H9 (cell line): ENCODE measurements at regions not wholly inside any gene's neighbourhood (a gene's known extent, or its start where the extent isn't known, plus 50 kb on each side); places are given as distances from the start of the nearest gene placed in this dataset.

ENCODE experiments used
- DNase-seq: peaks from one replicate; pipeline ENCODE4 v3.0.0-alpha.2; 2017
- H2AFZ ChIP-seq: one replicate; pipeline ENCODE4 v1.6.1; 2013; ENCODE audit warnings: mild to moderate bottlenecking, low read length, control low read depth, moderate library complexity
- H2AK5ac ChIP-seq: 2 replicates; pipeline ENCODE4 v1.6.1; 2013; ENCODE audit warnings: low read length, control low read depth, mixed read lengths; ENCODE audit not compliant: insufficient read length
- H2BK120ac ChIP-seq: one replicate; pipeline ENCODE4 v1.6.1; 2013; ENCODE audit warnings: low read depth, mild to moderate bottlenecking, low read length, control low read depth, inconsistent platforms; ENCODE audit not compliant: poor library complexity, severe bottlenecking
- H2BK12ac ChIP-seq: 2 replicates; pipeline ENCODE4 v1.6.1; 2013; ENCODE audit warnings: low read length, control low read depth, mixed read lengths, low read depth; ENCODE audit not compliant: insufficient read length
- H2BK15ac ChIP-seq: 2 replicates; pipeline ENCODE4 v1.6.1; 2013; ENCODE audit warnings: low read depth, low read length, control low read depth
- H2BK20ac ChIP-seq: one replicate; pipeline ENCODE4 v1.6.1; 2013; ENCODE audit warnings: low read depth, mild to moderate bottlenecking, low read length, control low read depth, inconsistent platforms; ENCODE audit not compliant: poor library complexity, severe bottlenecking
- H2BK5ac ChIP-seq: 2 replicates; pipeline ENCODE4 v1.6.1; 2013; ENCODE audit warnings: low read length, control low read depth, mixed read lengths; ENCODE audit not compliant: insufficient read length
- H3K14ac ChIP-seq: 2 replicates; pipeline ENCODE4 v1.6.1; 2013; ENCODE audit warnings: low read length, control low read depth; ENCODE audit not compliant: insufficient read depth
- H3K18ac ChIP-seq: 2 replicates; pipeline ENCODE4 v1.6.1; 2013; ENCODE audit warnings: low read depth, mild to moderate bottlenecking, mixed read lengths, low read length, control low read depth; ENCODE audit not compliant: insufficient read length
- H3K23ac ChIP-seq: 2 replicates; pipeline ENCODE4 v1.6.1; 2013; ENCODE audit warnings: low read length, control low read depth, mixed read lengths, low read depth; ENCODE audit not compliant: insufficient read length
- H3K23me2 ChIP-seq: 2 replicates; pipeline ENCODE4 v1.6.1; 2013; ENCODE audit warnings: low read depth, mild to moderate bottlenecking, mixed read lengths, low read length, control low read depth; ENCODE audit not compliant: insufficient read length, poor library complexity, severe bottlenecking
- H3K27ac ChIP-seq: 2 replicates; pipeline ENCODE4 v1.5.1; 2013; ENCODE audit warnings: low read length, control low read depth, mixed read lengths, low read depth; ENCODE audit not compliant: insufficient read length
- H3K27me3 ChIP-seq: 2 replicates; pipeline ENCODE4 v1.6.1; 2013; ENCODE audit warnings: low read length, control low read depth, inconsistent platforms; ENCODE audit not compliant: insufficient read depth
- H3K4ac ChIP-seq: 2 replicates; pipeline ENCODE4 v1.6.1; 2013; ENCODE audit warnings: low read depth, mild to moderate bottlenecking, control low read depth, inconsistent platforms, low read length, moderate library complexity
- H3K4me1 ChIP-seq: 2 replicates; pipeline ENCODE4 v1.6.1; 2013; ENCODE audit warnings: low read length, control low read depth, inconsistent platforms; ENCODE audit not compliant: insufficient read depth
- H3K4me2 ChIP-seq: 2 replicates; pipeline ENCODE4 v1.6.1; 2013; ENCODE audit warnings: low read length, control low read depth, mixed read lengths; ENCODE audit not compliant: insufficient read length, insufficient read depth
- H3K56ac ChIP-seq: 2 replicates; pipeline ENCODE4 v1.6.1; 2013; ENCODE audit warnings: low read depth, mild to moderate bottlenecking, mixed read lengths, low read length, control low read depth; ENCODE audit not compliant: insufficient read length
- H3K79me1 ChIP-seq: 2 replicates; pipeline ENCODE4 v1.6.1; 2013; ENCODE audit warnings: low read depth, mild to moderate bottlenecking, moderate library complexity, low read length, control low read depth, inconsistent platforms; ENCODE audit not compliant: insufficient read depth, poor library complexity, severe bottlenecking
- H3K79me2 ChIP-seq: 2 replicates; pipeline ENCODE4 v1.6.1; 2013; ENCODE audit warnings: low read length, control low read depth, inconsistent platforms; ENCODE audit not compliant: insufficient read depth
- H3K9ac ChIP-seq: 2 replicates; pipeline ENCODE4 v1.6.1; 2013; ENCODE audit warnings: low read length, control low read depth, mixed read lengths; ENCODE audit not compliant: insufficient read length; ENCODE audit errors: extremely low read depth
- H3K9me3 ChIP-seq: one replicate; pipeline ENCODE4 v1.6.1; 2013; ENCODE audit warnings: low read depth, low read length, inconsistent platforms; ENCODE audit not compliant: control insufficient read depth
- H3T11ph ChIP-seq: one replicate; pipeline ENCODE4 v1.6.1; 2013; ENCODE audit warnings: mild to moderate bottlenecking, low read length, control low read depth, inconsistent platforms
- H4K20me1 ChIP-seq: one replicate; pipeline ENCODE4 v1.6.1; 2013; ENCODE audit not compliant: control insufficient read depth, insufficient read length, insufficient read depth
- H4K5ac ChIP-seq: 2 replicates; pipeline ENCODE4 v1.6.1; 2013; ENCODE audit warnings: low read depth, mild to moderate bottlenecking, mixed read lengths, low read length, control low read depth; ENCODE audit not compliant: insufficient read length
- H4K8ac ChIP-seq: replicated peaks from 2 replicates; pipeline ENCODE4 v1.6.1; 2013; ENCODE audit warnings: low read length, control low read depth, mixed read lengths, low read depth; ENCODE audit not compliant: insufficient read length
- H4K91ac ChIP-seq: 2 replicates; pipeline ENCODE4 v1.6.1; 2013; ENCODE audit warnings: low read depth, mild to moderate bottlenecking, moderate library complexity, mixed read lengths, low read length, control low read depth; ENCODE audit not compliant: insufficient read length
- H3K27ac Mint-ChIP-seq, 3 experiments: 2 replicates in 2 of 3; 3 replicates in 1 of 3; pipeline ENCODE4 v1.8.0; 2020 to 2021; ENCODE audit warnings: mixed read lengths in 3 of 3, mild to moderate bottlenecking in 1 of 3, moderate library complexity in 1 of 3
- H3K27me3 Mint-ChIP-seq: 2 replicates; pipeline ENCODE4 v1.8.0; 2021; ENCODE audit warnings: low read depth, mild to moderate bottlenecking, moderate library complexity, mixed read lengths
- H3K36me3 Mint-ChIP-seq, 3 experiments: 2 replicates in 2 of 3; 3 replicates in 1 of 3; pipeline ENCODE4 v1.8.0; 2020 to 2021; ENCODE audit warnings: low read depth in 3 of 3, mixed read lengths in 3 of 3; ENCODE audit not compliant: insufficient read depth in 1 of 3
- H3K4me1 Mint-ChIP-seq, 2 experiments: 2 replicates each; pipeline ENCODE4 v1.8.0; 2020; ENCODE audit warnings: mixed read lengths in 2 of 2
- H3K4me3 Mint-ChIP-seq, 2 experiments: 2 replicates in 1 of 2; 3 replicates in 1 of 2; pipeline ENCODE4 v1.8.0; 2020 to 2021; ENCODE audit warnings: mild to moderate bottlenecking in 2 of 2, mixed read lengths in 2 of 2, moderate library complexity in 1 of 2
- H3K9me3 Mint-ChIP-seq, 2 experiments: 2 replicates in 1 of 2; 3 replicates in 1 of 2; pipeline ENCODE4 v1.8.0; 2020; ENCODE audit warnings: mild to moderate bottlenecking in 2 of 2, mixed read lengths in 2 of 2, moderate library complexity in 1 of 2
- CTCF ChIP-seq: fragments of 200-600 bp; sonication (generic); conservative IDR thresholded peaks from 3 replicates; pipeline ENCODE4 v1.8.0; 2021; ENCODE audit warnings: antibody characterized with exemption, mild to moderate bottlenecking
- WGBS: extraction: QIAGEN DNeasy Blood & Tissue Kit; methylation state at CpG from one replicate; pipeline ENCODE4 v1.1.7; 2013; ENCODE audit warnings: missing lambda C conversion rate, low lambda C conversion rate, mixed read lengths; ENCODE audit not compliant: insufficient read length; ENCODE audit errors: extremely low coverage; 5-methylcytosine and 5-hydroxymethylcytosine counted together

- Histone ChIP-seq H3K4ac (no peak overlapping the region), H2AFZ (no peak overlapping the region), H3K4me1 (no peaks in the 10 kb centered on the region; the same call in 1 of the 2 replicates), H4K8ac (no peak overlapping the region), H2BK5ac (no peak overlapping the region), H4K91ac (no peak overlapping the region), H2BK20ac (no peak overlapping the region), H2AK5ac (no peak overlapping the region), H4K20me1 (no peaks in the 10 kb centered on the region), H3K56ac (no peak overlapping the region), H3K27me3 (no peaks in the 10 kb centered on the region), H2BK12ac (no peak overlapping the region), H3K23ac (no peak overlapping the region), H3K27ac (no peak overlapping the region), H3K79me2 (no peaks in the 10 kb centered on the region), H3K23me2 (no peaks in the 10 kb centered on the region), H3K14ac (no peak overlapping the region), H3K9me3 (no peaks in the 10 kb centered on the region), H3K4me2 (no peak overlapping the region), H2BK120ac (no peak overlapping the region), H3K18ac (no peak overlapping the region), H3K9ac (no peak overlapping the region), H3K79me1 (no peaks in the 10 kb centered on the region), H3T11ph (no peak overlapping the region), H4K5ac (no peak overlapping the region), H2BK15ac (no peak overlapping the region)
- no peak overlapping the region for H3K27ac Mint-ChIP-seq
- no peaks in the 10 kb centered on the region for H3K36me3 Mint-ChIP-seq
- WGBS: no CpG with 5 or more reads among the region's 1 CpG
- H3K4me1 Mint-ChIP-seq: peaks cover 11% of the 10 kb centered on the region in 2 experiments
- H3K4me3 Mint-ChIP-seq: no peak overlapping the region
- TF ChIP-seq CTCF: no peak
- H3K27me3 Mint-ChIP-seq: peaks cover 2% of the 10 kb centered on the region
- no peak for DNase-seq
- no peaks in the 10 kb centered on the region for H3K9me3 Mint-ChIP-seq
These were observed 77.6 kb upstream of the FREM1 start for GRCh38 chr9:14987858-14988257.
